GM19463 (cell line): ENCODE measurements at regions not wholly inside any gene's neighbourhood (a gene's known extent, or its start where the extent isn't known, plus 50 kb on each side); places are given as distances from the start of the nearest gene placed in this dataset.

ENCODE experiments used
- ATAC-seq: cut with Tn5 transposase; IDR thresholded peaks from one replicate; pipeline ENCODE4 v1.9.1; 2021; ENCODE audit warnings: mild to moderate bottlenecking, moderate library complexity; ENCODE audit not compliant: unreplicated experiment

DNA sequence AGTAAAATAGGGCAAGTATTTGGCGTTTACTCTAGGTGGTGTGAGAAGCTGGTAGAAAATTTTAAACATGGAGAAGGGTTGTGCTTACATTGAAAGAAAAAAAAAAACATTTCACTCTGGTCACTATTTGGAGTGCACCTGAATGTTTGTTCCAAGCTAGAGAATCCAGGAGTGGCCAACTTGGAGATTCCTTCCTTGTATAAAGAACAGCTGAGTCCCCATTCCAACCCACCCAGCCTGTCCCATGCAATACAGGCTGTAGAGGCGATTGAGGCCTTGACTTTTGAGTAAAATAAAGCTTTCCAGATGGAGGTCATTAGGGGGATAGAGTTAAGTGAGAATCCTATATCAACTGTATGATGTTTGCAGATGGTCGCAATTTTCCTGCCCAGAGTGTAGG, 203.8 kb upstream of the SYT4 start:
- no peak for ATAC-seq

DNA sequence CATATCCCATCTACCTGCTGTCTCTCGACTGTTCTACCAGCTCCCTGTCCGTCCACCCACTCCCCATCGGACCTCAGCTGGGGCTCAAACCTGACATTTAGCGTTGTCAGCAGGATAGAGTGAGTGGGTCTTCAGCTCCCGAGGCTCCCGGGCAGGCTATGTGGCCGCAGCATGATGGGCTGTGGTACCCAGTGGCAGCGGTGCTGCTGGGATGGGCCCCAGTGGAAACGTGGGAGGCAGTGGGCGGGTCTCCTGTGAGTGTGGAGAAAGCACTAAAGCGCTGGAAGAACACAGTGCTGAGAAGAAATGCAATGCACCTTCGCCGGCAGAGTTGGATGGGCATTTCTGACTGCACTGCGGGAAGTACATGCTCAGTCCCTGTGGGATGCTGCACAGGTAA, 204.8 kb upstream of the SYT4 start:
- no peak for ATAC-seq

DNA sequence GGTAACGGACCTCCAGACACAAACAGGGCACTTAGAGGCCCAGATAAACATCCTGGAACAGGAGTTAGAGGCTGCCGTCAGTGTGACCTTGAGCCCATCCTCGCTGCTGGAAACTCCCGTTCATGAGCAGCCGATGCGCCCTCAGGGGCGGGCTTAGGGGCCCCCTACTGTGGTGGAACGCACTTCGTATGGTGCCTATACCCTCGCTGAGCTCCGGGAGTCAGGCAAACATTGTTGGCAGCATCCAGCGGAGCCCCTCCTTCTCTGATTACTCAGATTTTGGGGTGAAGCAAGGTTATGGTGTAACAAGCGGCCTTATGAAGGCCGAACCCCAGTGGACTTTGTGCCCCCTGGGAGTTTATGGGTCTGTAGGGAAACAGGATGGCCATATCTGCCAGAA, 205.3 kb upstream of the SYT4 start:
- ATAC-seq: no peak

DNA sequence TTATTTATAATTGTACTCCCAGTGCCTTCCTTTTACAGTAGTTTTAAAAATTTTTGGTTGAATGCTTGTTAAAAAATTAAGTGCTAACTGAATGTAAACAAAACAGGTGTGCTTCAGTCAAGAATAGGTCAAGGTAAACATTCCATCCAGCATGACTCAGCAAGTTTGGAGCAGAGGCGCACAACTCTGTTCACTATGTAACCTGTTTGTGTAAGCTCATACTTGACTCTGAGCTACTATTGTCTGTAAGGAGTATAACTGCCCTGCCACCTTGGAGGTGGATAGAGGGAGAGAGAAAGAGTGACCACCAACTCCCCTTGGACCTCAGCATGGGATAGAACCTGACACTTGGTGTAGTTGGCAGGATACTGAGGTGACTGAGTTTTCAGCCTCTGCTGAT, 207.4 kb upstream of the SYT4 start:
- ATAC-seq: no peak

DNA sequence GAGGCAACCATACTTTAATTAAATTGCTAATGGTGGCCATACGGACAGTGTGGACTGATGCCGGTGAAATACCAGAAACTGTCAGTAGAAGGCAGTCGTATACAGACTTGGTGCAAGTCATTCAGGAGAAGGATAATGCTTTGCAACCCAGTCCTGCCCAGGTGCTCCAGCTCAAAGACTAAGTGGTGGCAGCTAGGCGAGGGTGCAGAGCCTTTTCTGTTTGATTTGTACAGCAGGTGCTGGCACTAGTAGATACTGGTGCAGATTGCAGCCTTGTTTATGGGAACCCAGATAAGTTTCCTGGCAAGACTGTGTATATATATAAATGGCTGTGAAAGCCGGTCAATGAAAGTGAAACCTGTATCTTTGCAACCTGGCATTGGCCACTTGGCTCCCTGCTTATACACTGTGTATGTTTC, 208.3 kb upstream of the SYT4 start:
- no peak for ATAC-seq

DNA sequence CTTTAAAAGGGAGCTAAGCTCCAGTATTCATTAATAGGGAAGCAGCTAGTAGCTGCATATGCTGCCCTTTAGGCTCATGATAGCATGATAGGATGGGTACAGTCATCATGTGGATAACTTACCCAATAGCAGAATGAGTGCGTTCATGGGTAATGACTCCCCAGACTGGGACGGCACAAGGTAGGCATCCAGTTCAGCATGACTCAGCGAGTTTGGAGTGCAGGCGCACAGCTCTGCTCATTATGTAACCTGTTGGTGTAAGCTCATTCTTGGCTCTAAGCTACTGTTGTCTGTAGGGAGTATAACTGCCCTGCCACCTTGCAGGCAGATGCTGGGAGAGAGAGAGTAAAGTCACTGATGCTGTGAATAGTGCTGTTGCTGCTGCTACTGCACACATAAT, 209.2 kb upstream of the SYT4 start:
- ATAC-seq: no peak

DNA sequence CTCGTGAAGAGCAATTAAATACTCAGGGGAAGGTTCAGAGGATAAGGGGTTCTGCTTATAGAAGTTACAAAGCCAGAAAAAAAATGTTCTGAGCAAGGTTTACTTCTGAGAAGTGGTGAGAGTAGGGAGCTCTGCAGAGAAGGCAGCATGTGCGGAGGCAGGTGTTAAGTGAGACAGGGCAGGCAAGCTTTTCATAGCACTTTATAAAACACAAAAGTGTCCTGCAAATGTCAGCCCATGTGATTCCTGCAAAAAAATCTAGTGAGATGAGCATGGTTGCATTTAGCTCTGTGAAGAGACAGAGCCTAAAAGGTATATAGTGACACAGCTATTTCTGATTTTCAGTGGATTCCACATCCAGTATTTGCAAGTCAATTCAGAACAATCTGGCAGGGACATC, 223.8 kb upstream of the SYT4 start:
- no peak for ATAC-seq

DNA sequence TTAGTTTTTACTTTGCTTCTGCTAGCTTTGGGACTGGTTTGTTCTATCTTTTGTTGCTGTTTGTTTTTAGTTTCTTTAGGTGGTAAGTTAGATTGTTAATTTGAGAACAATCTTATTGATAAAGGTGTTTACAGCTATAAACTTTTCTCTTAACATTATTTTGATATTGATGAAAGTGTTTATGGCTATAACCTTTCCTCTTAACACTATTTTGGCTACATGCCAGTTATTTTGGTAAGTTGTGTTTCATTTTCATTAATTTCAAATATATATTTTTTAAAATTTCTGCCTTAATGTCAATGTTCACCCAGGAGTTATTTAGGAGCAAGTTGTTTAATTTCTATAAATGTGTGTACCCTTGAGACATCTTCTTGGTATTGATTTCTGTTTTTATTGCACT, 229.6 kb upstream of the SYT4 start:
- ATAC-seq: no peak

DNA sequence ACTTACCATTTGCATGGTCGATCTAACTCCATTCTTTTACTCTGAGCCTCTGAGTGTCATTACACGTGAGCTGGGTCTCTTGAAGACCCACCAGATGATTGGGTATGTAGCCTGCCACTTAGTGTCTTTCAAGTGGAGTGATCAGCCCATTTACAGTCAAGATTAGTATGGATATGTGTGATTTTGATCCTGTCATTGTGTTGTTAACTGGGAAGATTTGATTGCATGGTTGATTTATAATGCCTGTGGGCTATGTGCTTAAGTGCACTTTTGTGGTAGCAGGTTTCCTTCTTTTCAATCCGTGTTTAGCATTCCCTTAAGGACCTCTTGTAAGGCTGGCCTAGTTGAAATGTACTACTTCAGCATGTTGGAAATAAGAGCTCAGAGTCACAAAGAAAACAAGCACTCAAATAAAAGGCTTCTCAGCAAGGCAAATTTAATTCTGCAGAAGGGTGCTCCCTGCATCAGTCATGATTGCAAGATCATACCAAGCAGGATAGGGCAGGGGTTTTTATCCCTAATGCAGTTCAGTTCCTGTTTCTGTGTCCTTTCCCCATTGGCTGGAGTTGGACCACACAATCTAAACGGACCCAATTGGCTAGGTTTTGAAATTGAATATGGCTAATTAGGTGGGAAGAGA, 230.7 kb upstream of the SYT4 start:
- no peak for ATAC-seq

DNA sequence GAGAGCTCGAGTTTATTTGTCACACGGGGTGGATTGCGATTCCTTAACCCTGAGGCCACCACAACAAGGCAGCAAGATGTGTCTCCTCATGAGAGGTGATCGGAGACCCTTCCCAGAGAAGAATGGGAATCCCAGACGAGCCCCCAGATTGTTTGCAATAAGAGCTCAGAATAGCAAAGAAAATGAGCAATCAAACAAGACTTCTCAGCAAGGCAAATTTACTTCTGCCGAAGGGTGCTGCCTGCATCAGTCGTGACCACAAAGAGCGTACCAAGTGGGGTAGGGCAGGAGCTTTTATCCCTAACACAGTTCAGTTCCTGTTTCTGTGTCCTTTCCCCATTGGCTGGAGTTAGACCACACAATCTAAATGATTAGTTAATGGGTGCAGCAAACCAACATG, 237.5 kb upstream of the SYT4 start:
- ATAC-seq: no peak

DNA sequence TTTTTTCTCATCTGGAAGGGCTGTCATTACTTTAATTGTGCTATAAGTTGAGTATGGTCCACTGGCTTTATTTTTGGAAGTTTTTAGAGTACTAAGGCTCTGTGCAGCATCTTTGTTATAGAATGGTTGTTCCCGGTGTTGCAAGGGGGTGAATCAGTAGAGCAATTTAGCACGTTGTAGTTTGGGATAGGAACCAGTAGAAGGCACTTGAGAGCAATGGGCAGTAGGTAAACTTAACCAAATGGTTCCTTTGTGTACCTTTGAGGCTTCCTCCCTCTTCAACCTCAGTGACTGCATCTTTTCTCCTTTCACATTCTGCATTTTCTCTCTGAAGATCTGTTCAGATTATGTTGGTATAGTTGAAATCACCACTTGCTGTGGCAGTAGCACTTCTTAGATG, 238.2 kb upstream of the SYT4 start:
- ATAC-seq: no peak

DNA sequence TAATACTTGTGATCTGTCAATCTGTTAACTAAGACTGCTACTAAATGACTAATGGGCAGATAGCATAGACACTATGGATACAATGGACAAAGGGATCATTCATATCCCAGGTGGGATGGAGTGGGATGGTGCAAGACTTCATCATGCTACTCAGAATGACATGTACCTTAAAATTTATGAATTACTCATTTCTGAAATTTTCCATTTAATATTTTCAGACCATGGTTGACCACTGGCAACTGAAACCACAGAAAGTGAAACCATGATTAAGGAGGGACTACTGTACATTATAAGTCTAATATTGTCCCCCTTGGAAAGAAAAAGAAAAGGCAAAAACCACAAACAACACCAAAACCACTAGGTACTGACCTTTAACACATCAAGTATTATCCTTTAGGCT, 247.0 kb upstream of the SYT4 start:
- no peak for ATAC-seq

DNA sequence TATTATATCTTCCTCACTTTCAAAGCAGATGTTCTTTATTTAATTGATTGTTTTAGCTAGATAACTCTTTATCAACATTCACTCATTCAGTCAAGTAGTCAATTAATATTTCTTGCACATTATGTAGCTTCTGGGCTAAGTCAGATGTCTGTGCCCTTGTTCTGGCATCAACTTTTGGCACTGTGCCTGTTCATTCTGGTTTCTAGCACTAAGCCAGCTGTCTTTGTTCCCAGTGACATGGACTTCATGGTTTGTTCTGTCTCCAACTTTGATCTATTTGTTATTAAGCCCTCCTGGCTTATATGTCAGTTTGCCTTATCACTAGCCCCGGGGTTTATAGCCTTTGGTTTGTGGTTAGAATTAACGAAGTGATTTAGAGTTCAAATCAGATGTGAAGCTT, 247.9 kb upstream of the SYT4 start:
- no peak for ATAC-seq

DNA sequence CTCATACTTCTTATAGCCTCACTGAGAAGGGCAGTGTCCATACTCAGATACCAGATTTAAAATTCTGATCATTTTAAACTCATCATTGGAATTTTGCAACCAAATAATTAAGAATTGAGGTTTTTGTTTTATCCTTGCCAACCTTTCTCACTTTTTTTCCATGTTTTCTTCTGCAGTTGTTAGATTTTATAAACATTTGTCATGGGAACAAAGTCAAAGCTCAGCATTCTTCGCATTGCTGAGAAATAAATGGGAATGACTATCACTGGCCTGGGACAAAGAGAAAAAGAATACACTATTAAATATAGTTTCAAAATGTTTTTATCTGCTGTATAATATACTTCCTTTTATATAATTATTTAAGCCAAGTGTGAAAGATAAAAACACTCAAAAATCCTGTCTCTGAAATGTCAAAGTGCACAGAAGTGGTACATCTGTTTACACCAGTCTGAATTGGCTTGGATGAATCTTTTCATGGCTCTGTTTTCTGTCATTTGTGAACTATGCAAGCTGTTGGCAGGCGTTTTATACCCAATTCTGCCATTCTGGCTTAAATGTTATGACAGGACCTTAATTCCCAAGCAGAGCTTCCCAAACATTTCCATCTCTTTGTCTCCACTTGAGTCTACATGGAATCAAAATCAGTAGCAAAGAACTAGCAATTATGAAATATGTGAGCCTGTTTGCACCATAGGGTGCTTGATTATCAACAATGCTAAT, 249.3 kb upstream of the SYT4 start:
- ATAC-seq: no peak

DNA sequence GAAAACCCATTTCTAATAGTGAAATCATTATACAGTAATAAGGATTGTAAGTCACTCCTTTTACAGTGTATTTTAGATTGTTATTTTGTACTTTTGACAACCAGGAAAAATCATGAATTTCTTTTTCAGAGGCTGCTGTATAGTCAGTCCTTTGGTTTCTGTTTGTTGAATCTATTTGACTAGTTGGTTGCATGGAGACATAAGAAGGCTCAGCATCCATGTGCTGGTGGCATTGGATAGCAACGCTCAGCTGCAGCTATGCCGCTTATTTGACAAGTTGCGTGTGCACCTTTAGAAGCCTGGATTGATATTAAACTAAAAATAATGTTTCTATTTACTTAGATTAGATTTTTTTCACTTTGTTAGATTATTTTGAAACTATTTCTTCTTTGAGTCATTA, 254.1 kb upstream of the SYT4 start:
- no peak for ATAC-seq

DNA sequence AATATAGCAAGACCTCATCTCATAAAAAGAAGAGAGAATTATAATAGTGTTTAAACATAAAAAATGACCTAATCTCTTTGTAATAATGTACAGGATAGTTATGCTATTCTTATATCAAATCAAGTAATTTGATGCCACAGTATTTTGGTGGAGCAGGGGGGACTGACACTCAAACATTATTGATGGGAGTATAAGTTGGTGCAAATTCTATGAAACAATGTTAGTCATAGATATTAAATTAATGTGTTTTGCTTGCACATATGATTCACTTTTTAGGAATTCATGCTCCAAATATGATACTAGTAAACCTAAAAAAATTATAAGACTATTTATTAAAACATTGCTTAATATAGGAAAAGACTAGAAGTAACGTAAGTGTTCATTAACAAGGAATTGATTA, 256.1 kb upstream of the SYT4 start:
- no peak for ATAC-seq

DNA sequence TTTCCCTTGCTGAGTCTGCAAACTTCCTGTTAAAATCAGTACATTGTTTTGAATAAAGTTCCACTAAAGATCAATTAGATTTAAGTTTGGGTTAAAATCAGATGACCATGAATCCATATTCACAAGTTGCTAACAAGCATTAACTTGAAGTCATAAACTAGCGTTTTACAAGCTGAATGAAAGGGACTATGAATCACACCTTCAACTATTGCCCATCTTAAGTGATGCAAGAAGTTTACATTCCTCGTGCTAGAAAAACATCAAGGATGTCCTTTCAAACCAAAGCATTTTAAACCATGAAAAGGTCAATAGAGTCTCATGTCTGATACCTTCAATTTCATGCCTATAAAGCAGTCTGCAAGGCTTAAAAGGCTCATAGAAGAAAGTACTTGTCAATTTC, 257.2 kb upstream of the SYT4 start:
- ATAC-seq: no peak

DNA sequence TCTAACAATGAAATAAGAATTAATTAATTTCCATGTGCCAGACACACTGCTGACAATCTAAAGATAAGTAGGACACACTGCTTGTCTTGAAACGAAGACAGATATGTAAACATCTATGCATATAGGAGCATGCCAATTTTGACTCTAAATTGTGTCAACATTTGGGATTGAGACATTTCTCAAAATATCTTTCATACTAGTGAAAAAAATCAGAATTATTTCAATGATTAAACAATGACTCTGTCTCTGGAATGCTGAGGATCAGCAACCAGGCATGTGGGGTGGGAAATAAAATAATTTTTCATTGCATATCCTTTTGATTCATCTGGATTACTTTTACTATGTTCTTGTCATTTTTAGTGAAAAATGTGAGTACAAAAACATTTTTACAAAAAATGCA, 262.6 kb upstream of the SYT4 start:
- no peak for ATAC-seq

DNA sequence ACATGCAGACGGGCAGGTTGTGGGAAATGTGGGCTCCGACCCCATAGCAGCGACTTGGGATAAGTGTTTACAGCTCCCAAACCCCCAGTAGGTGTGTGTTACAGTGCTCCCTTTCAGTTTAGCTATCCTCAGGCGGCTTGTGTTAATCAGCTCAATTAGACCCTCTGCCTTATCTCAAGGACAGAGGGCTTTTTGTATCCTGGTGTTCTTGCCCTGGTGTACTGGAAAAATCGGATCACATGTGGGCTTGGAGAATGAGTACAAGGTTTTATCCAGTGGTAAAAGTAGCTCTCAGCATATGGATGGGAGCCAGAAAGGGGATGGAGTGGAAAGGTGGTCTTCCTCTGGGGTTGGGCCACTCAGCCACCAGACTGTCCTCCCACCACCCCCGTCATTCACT, 264.7 kb upstream of the SYT4 start:
- no peak for ATAC-seq

DNA sequence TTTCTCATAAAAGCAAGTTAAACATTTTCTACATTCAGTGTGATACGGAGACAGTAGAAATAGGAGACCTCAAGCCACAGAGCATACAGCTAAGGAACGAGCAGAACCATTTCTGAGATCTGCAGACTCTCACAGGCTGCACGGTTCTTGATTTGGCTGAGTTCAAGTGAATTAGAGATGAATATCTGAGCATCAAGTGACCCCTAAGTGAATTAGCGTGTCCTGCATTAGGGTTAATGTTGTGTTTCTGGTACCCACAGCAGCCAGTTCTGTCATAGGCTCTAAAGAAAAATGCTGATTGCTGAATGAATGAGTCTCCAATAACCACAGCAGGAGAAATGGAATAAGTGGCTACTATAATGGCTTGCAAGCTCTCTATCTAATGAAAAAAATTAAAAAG, 265.9 kb upstream of the SYT4 start:
- ATAC-seq: no peak

DNA sequence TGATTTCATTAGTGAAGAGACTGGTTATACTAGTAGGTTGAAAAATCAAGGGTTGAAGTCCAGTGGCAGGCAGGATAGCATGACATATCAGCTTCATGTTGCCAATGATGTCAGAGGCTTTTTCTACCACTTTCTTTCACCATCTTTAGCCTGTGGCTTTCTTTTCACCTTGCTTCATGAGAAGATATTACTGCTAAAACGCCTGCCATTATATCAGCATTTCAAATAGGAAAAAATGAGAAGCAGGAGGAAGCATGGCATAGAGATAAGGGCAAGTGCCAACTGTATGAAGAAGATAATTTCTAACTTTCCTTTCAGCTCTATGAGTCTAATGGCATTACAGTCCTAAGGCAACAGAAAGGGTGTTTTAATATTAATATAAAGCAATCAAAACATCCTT, 270.2 kb upstream of the SYT4 start:
- no peak for ATAC-seq

DNA sequence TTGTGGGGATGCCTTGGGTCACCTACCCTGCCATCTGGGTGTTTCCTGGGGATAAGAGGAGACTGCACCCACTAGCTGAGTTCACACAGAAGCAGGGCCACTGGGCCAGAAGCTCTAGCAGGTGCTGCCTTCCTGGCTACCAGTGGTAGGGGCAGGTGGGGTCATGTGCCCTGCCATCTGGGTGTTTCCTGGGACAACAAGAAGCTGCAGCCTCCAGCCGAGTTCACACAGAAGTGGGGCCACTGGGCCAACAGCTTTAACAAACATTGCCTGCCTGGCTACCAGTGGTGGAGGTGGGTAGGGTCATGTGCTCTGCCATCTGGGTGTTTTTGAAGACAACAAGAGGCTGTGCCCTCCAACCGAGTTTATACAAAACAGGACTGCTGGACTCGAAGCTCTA, 282.2 kb upstream of the SYT4 start:
- no peak for ATAC-seq

DNA sequence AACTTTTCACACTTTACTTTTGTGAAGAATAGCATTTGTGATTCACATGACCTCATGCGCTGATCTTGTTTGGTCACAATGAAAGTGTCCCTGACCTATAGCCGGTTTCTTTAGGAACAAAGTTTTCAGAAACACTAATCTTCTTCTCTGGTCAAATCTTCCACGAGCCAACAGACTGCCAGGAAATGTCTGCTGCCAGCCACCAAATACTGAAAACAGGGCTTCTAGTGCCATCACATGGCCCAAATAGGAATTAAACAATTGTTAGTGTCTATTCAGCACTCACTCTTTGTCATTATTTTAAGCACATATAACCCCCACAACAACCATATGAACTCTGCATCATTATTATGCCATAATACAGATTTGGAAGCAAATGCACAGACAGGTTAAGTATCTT, 286.5 kb upstream of the SYT4 start:
- no peak for ATAC-seq
